ENCODE measurements at regions not wholly inside any gene's neighbourhood (a gene's known extent, or its start where the extent isn't known, plus 50 kb on each side); places are given as distances from the start of the nearest gene placed in this dataset.

GRCh38 chr10:128680116-128680515, 553.9 kb upstream of the MKI67 start:
- Mint-ChIP-seq H3K27ac (no peak overlapping the region), H3K4me3 (no peak overlapping the region), H3K4me1 (no peaks in the 10 kb centered on the region), H3K36me3 (ENCODE audit: low read depth) (no peaks in the 10 kb centered on the region), H3K9me3 (no peaks in the 10 kb centered on the region), H3K27me3 (no peaks in the 10 kb centered on the region)
- no peak for DNase-seq
- intact Hi-C loops (cut with micrococcal nuclease): no loop called here

DNA sequence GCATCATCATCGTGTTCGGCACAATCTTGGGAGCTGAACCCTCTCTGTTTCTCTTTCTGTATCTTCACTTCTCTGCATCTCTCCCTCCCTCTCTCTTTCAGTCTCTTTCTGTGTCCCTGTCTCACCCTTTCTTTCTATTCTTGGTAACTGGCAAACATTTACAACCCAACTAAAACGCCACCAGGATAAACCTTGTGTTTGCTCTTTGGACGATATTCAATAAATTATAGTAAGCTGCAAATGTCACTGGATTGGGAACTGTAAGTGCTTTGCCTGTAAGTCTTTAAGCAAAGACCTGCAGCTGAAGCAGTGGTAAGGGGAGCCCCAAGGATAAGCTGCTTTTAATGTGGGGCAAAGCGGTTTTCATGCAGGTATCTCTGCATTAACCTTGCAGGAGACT, 558.0 kb upstream of the MKI67 start:
- Mint-ChIP-seq H3K4me3 (no peak overlapping the region), H3K27ac (no peak overlapping the region), H3K9me3 (no peaks in the 10 kb centered on the region), H3K36me3 (ENCODE audit: low read depth) (no peaks in the 10 kb centered on the region), H3K4me1 (no peaks in the 10 kb centered on the region), H3K27me3 (no peaks in the 10 kb centered on the region)
- intact Hi-C loops (cut with micrococcal nuclease): no loop called here
- no peak for DNase-seq

- no peaks in the 10 kb centered on the region for H3K9me3 Mint-ChIP-seq
- no peak overlapping the region for H3K27ac Mint-ChIP-seq
- no peaks in the 10 kb centered on the region for H3K27me3 Mint-ChIP-seq
- no peaks in the 10 kb centered on the region for H3K4me1 Mint-ChIP-seq
- intact Hi-C loops (cut with micrococcal nuclease): no loop called here
- peak; percentile 48 for DNase-seq
- no peaks in the 10 kb centered on the region for H3K36me3 Mint-ChIP-seq (ENCODE audit: low read depth)
- no peak overlapping the region for H3K4me3 Mint-ChIP-seq
These were observed 560.5 kb upstream of the MKI67 start for GRCh38 chr10:128686630-128687278.

DNA sequence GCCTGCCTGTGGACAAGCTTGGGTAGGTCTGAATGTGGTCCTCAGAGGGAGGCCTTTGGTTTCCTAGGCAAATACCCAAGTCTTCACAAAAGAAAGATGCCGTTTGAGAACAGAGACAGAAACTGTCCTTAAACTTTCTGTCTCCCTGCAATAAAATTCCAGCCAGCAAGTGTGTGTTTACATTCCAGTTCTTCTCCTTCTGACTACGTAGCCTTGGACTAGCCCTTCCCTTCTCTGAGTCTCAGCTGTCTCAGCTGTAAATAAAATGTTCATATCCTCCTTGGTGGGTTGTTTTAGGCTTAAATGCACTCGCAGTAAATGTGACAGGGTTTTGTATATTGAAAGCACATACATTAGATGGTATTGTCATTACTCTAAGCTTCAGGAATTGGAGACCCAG, 561.2 kb upstream of the MKI67 start:
- Mint-ChIP-seq H3K27ac (no peak overlapping the region), H3K4me1 (no peaks in the 10 kb centered on the region), H3K36me3 (ENCODE audit: low read depth) (no peaks in the 10 kb centered on the region), H3K4me3 (no peak overlapping the region), H3K9me3 (no peaks in the 10 kb centered on the region), H3K27me3 (no peaks in the 10 kb centered on the region)
- intact Hi-C loops (cut with micrococcal nuclease): no loop called here
- DNase-seq: no peak

DNA sequence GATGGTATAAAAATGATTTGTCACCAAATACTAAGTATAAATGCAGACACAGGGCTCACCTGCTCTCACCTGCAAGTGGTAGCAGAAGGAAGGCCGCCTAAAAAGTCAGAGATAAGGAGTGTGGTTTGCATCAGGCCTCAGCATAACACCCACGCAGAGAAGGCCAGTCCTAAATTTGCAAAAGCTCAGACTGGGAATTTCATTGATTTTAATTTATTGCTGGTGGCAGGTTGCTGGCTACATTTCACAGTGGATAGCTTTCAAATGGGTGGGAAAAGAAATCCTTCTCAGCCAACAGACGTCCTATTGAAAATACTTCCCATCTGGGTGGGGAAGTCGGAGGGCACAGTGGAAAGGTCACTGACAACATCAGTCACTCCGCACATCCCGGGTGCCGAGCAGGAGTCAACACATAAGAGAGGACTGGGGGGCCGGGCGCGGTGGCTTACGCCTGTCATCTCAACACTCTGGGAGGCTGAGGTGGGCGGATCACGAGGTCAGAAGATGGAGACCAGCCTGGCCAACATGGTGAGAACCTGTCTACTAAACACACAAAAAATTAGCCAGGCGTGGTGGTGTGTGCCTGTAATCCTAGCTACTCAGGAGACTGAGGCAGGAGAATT, 561.8 kb upstream of the MKI67 start:
- Mint-ChIP-seq H3K36me3 (ENCODE audit: low read depth) (no peaks in the 10 kb centered on the region), H3K4me3 (no peak overlapping the region), H3K9me3 (no peaks in the 10 kb centered on the region), H3K4me1 (no peaks in the 10 kb centered on the region), H3K27ac (no peak overlapping the region), H3K27me3 (no peaks in the 10 kb centered on the region)
- intact Hi-C loops (cut with micrococcal nuclease): no loop called here
- no peak for DNase-seq

DNA sequence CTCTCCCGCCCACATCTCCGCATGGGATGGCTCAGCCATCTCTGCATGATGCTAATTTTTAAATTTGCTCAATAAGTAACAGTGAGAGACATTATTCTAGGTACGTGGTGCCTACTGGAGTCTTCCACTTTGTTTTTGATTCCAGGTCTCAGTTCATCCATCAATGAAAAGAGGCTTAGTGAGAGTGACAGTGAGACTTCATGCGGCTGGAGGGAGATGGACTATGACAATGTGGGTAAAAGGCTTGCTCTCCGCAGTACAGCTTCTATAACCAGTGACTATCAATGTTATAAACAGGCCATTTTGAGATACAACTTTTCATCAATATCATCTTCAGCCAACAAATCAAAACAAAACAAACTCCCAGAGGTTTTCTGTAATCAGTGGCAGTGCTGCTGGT, 563.4 kb upstream of the MKI67 start:
- DNase-seq: no peak
- Mint-ChIP-seq H3K36me3 (ENCODE audit: low read depth) (no peaks in the 10 kb centered on the region), H3K27me3 (no peaks in the 10 kb centered on the region), H3K4me3 (no peak overlapping the region), H3K9me3 (no peaks in the 10 kb centered on the region), H3K27ac (no peak overlapping the region), H3K4me1 (no peaks in the 10 kb centered on the region)
- intact Hi-C loops (cut with micrococcal nuclease): no loop called here

- Mint-ChIP-seq H3K4me3 (no peak overlapping the region), H3K9me3 (no peaks in the 10 kb centered on the region), H3K27ac (no peak overlapping the region), H3K36me3 (ENCODE audit: low read depth) (no peaks in the 10 kb centered on the region), H3K27me3 (no peaks in the 10 kb centered on the region), H3K4me1 (no peaks in the 10 kb centered on the region)
- intact Hi-C loops (cut with micrococcal nuclease): no loop called here
- peak; percentile 37 for DNase-seq
These were observed 567.4 kb upstream of the MKI67 start for GRCh38 chr10:128693493-128694131.

DNA sequence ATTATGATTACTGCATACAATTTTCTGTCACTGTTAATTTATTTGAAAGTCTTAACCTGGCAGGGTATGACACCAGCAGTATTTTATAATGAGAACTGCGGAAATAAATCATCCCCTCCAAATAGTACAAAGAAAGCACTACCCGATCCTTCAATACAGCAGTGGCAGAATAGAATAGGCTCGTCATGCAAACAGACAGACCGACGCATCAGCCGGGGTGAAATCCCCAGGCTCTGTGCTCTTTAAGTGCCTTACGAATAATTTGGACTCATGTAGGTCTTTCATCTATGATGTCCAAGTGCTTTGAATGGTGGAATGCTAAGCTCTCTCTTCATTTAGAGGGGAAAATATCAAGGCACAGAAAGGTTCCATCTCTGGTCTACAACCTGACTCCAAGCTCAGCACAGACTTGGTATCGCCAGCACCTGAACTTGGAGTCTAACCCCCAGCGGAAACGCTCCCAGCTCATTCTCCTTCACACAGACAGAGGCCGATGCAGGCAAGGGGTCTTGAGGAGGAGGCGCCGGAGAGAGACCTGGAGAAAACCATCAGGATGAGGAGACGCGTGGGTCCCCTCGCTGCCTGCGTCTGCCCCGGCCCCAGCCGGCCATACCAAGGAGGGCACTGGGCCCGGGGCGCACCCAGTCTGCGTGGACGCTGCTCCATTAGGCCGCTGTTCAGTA, 568.1 kb upstream of the MKI67 start:
- Mint-ChIP-seq H3K9me3 (no peaks in the 10 kb centered on the region), H3K4me1 (no peaks in the 10 kb centered on the region), H3K4me3 (no peak overlapping the region), H3K27me3 (no peaks in the 10 kb centered on the region), H3K27ac (no peak overlapping the region), H3K36me3 (ENCODE audit: low read depth) (no peaks in the 10 kb centered on the region)
- intact Hi-C loops (cut with micrococcal nuclease): no loop called here
- peak; percentile 39 for DNase-seq

DNA sequence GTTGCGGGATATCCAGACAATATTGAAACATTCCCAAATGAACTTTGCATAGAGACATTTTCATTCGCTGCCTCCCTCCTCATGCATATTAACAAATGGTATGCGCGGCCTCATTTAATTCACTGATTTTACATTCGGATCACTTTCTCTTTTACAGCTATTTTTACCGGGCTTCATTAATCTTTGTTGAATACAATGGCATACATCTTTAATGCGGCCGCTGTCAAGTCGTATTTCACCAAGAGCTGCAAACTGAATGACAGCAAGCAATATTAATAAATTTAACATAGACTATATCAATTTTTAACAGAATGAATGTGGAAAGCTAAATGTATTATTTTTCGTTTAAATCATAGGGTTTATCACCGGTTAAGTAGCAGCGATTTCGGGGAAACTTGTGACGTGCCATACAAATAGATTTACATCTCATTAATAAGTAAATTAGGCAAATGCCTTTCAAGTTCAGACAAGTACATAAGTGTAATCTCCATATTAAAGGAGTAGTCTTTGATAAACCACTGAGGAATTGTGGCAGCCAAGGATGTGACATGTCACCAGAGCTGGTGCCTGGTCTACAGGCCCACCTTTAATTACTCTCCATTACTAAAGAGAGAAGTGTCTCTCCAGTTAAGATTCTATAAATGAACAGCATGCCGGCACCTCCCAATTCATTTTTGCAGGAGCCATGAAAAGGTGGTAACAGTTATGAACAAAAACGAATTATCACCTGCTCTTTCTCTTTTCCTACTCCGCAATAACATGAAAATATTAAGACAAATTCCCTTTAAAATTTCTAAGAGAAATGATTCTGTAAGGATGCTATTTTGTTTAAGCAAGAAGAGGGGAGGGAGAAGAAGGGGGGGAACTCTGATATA, 568.9 kb upstream of the MKI67 start:
- Mint-ChIP-seq H3K27ac (no peak overlapping the region), H3K36me3 (ENCODE audit: low read depth) (no peaks in the 10 kb centered on the region)
- intact Hi-C loops (cut with micrococcal nuclease): no loop called here

DNA sequence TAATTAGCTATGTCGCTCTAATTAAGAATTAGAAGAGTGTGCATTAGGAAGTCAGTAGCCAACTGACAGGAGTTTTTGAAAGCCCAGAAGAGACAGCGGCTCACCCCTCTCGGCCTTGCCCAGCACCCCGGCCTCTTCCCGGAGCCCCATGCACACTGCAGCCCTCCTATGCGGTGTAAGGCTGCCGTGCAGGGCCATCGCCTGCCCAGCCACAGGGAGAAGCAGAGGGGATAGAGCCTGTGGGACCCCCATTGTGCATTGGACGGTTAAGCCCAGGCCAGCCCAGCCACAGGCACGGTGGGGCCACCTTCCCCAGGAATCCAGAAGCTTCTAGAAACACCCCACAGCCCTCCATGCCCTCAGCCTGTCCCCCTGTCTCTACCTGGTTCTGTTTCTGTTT, 569.7 kb upstream of the MKI67 start:
- no peaks in the 10 kb centered on the region for H3K9me3 Mint-ChIP-seq
- H3K4me3 Mint-ChIP-seq: no peak overlapping the region
- intact Hi-C loops (cut with micrococcal nuclease): no loop called here
- no peaks in the 10 kb centered on the region for H3K27me3 Mint-ChIP-seq
- no peaks in the 10 kb centered on the region for H3K36me3 Mint-ChIP-seq (ENCODE audit: low read depth)
- no peaks in the 10 kb centered on the region for H3K4me1 Mint-ChIP-seq
- peak; percentile 36 for DNase-seq
- no peak overlapping the region for H3K27ac Mint-ChIP-seq

More for the DNA sequence above, 568.9 kb upstream of the MKI67 start:
- Mint-ChIP-seq H3K4me3 (no peak overlapping the region), H3K9me3 (no peaks in the 10 kb centered on the region), H3K4me1 (no peaks in the 10 kb centered on the region), H3K27me3 (no peaks in the 10 kb centered on the region)
- no peak for DNase-seq

GRCh38 chr10:128697437-128697836, 571.2 kb upstream of the MKI67 start:
- DNase-seq: no peak
- H3K9me3 Mint-ChIP-seq: no peaks in the 10 kb centered on the region
- no peak overlapping the region for H3K4me3 Mint-ChIP-seq
- H3K27me3 Mint-ChIP-seq: no peaks in the 10 kb centered on the region
- no peaks in the 10 kb centered on the region for H3K4me1 Mint-ChIP-seq
- H3K36me3 Mint-ChIP-seq (ENCODE audit: low read depth): no peaks in the 10 kb centered on the region
- no peak overlapping the region for H3K27ac Mint-ChIP-seq
- intact Hi-C loops (cut with micrococcal nuclease): no loop called here

DNA sequence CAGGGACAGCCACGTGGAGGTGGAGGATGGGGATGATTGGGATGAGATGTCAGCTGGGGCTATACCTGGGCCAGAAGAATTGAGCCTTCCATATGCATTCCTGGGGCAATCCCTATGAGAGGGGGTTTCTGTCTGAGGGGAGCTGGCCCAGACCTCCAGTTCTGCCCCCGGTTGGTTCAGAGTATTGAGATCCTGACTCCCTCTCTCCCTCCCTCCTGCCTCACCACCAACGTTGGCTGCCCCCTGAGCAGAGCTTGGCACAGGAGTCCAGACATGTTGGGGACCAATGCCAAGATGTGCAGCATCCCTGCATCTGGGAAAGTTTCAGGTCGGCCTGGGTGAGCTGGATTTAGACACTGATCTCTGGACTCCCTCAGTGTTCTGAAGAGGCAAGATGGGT, 575.2 kb upstream of the MKI67 start:
- H3K27me3 Mint-ChIP-seq: no peaks in the 10 kb centered on the region
- intact Hi-C loops (cut with micrococcal nuclease): no loop called here
- no peak overlapping the region for H3K4me3 Mint-ChIP-seq
- no peaks in the 10 kb centered on the region for H3K4me1 Mint-ChIP-seq
- H3K27ac Mint-ChIP-seq: no peak overlapping the region
- no peaks in the 10 kb centered on the region for H3K9me3 Mint-ChIP-seq
- no peak for DNase-seq
- no peaks in the 10 kb centered on the region for H3K36me3 Mint-ChIP-seq (ENCODE audit: low read depth)

- intact Hi-C loops (cut with micrococcal nuclease): no loop called here
- no peak overlapping the region for H3K4me3 Mint-ChIP-seq
- no peaks in the 10 kb centered on the region for H3K4me1 Mint-ChIP-seq
- H3K27me3 Mint-ChIP-seq: no peaks in the 10 kb centered on the region
- H3K36me3 Mint-ChIP-seq (ENCODE audit: low read depth): no peaks in the 10 kb centered on the region
- H3K9me3 Mint-ChIP-seq: no peaks in the 10 kb centered on the region
- H3K27ac Mint-ChIP-seq: no peak overlapping the region
- no peak for DNase-seq
These were observed 575.6 kb upstream of the MKI67 start for GRCh38 chr10:128701837-128702236.

Data from activated CD4-positive, alpha-beta T cell treated with anti-CD3 and anti-CD28 coated beads, Interleukin-2, amount 10 ng/mL, durations not matched to agents 24 days and 14 days (primary cell).